ENCODE measurements at regions not wholly inside any gene's neighbourhood (a gene's known extent, or its start where the extent isn't known, plus 50 kb on each side); places are given as distances from the start of the nearest gene placed in this dataset.

DNA sequence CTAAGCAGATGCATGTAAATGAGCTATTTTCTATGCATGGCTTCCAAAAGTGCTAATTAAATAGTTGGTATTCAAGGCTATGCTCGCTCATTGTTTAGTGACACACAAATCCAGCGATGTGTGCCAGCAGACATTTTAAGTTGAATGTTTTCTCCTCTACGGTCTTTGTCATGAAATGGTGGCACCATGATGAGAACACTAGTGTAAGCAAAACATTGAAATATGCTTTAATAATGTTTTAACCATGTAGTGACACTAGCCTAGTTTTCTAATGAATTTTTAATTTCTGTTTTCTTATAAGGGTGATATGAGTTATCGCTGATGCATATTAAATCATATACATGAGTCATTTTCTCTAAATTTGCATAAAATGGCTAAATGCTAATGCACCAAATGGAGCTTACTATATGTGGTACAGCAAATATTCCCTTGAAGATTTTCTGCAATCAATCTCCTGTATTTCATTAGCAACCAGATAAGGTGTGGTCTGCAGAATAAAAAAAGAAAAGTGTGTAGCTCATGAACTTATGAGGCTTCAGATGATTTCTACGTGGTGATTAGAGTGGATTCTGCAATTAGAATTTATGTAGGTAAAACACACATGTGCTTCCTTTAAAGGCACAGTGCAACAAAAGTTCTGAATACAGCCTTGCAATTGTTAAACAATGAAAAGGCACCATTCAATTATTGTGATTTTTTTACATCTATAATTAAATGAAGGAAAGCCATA is 226.6 kb downstream of the MEF2C start (continued):
- TF ChIP-seq, protein P1, sequence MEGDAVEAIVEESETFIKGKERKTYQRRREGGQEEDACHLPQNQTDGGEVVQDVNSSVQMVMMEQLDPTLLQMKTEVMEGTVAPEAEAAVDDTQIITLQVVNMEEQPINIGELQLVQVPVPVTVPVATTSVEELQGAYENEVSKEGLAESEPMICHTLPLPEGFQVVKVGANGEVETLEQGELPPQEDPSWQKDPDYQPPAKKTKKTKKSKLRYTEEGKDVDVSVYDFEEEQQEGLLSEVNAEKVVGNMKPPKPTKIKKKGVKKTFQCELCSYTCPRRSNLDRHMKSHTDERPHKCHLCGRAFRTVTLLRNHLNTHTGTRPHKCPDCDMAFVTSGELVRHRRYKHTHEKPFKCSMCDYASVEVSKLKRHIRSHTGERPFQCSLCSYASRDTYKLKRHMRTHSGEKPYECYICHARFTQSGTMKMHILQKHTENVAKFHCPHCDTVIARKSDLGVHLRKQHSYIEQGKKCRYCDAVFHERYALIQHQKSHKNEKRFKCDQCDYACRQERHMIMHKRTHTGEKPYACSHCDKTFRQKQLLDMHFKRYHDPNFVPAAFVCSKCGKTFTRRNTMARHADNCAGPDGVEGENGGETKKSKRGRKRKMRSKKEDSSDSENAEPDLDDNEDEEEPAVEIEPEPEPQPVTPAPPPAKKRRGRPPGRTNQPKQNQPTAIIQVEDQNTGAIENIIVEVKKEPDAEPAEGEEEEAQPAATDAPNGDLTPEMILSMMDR (IDR thresholded peaks at IDR 0.05 in 2 of 3, conservative IDR thresholded peaks at IDR 0.05 in 1 of 3; ENCODE audit: control insufficient read depth in 2 of 3, extremely low read depth in 1 of 3, insufficient read depth in 1 of 3, low read depth in 3 of 3, low read length in 3 of 3): no peak
- TF ChIP-seq NR2C1 (IDR thresholded peaks at IDR 0.05) (no peak), HDAC2 (IDR thresholded peaks at IDR 0.05) (no peak), ZZZ3 (IDR thresholded peaks at IDR 0.05; ENCODE audit: control insufficient read depth, insufficient read length, low read depth) (no peak), TCF3 (IDR thresholded peaks at IDR 0.05; ENCODE audit: borderline replicate concordance, insufficient read depth, low read depth, low read length) (no peak)

DNA sequence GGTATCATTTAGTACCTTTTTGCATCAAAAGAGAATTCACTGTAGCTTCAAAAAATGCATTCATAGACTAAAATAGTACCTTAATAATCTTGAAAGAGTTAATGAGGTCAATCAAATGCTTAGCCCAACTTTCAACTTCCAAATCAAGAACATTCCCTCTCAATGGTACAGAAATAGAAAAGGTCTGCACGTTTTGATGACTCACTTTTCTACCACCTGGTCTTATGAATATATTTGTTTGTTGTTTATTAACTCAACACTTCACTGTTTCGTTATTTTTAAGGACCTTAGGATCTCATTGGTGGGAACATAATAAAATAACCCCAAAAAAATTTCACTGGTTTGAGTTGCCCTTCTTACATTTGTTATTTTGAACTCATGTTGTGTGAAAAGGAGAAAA is 229.5 kb downstream of the MEF2C start:
- intact Hi-C loops (cut with micrococcal nuclease; ENCODE audit: unreplicated experiment): no loop called here
- Histone ChIP-seq H3K4me1 (ENCODE audit: control insufficient read depth, insufficient read depth, low read length) (no peaks in the 10 kb centered on the region), H4K20me1 (ENCODE audit: control insufficient read depth, insufficient read depth) (no peaks in the 10 kb centered on the region), H3K4me3 (no peak overlapping the region), H3K36me3 (ENCODE audit: control insufficient read depth in 2 of 2, insufficient read depth in 2 of 2, low read length in 1 of 2) (no peaks in the 10 kb centered on the region), H3K27me3 (replicated peaks in 1 of 2; ENCODE audit: control insufficient read depth in 2 of 2, insufficient read depth in 2 of 2, low read length in 1 of 2) (no peaks in the 10 kb centered on the region; a peak in 1 of 4 replicates), H2AFZ (ENCODE audit: control insufficient read depth, low read depth, low read length) (no peak overlapping the region), H3K9ac (ENCODE audit: control insufficient read depth, insufficient read depth, low read length) (no peak overlapping the region), H3K9me3 (replicated peaks; ENCODE audit: control insufficient read depth, insufficient read depth, low read length) (no peaks in the 10 kb centered on the region), H3K4me2 (ENCODE audit: control insufficient read depth, insufficient read depth) (no peak overlapping the region), H3K79me2 (ENCODE audit: control insufficient read depth, insufficient read depth, low read length) (no peaks in the 10 kb centered on the region), H3K27ac (ENCODE audit: control insufficient read depth, insufficient read depth) (no peak overlapping the region)
- no TSS peak for BruUV-seq (replicated peaks)
- SMC1A ChIA-PET (ENCODE audit: uncharacterized antibody, unreplicated experiment): no interaction called here
- ATAC-seq: no peak
- POLR2A ChIA-PET: no interaction called here
- DNase-seq (ENCODE audit: low read depth, low spot score): no peak
- CTCF ChIA-PET: no interaction called here
- WGBS (ENCODE audit: insufficient coverage, insufficient replicate concordance, low lambda C conversion rate, missing lambda C conversion rate): 0% methylated on average over 2 of the region's 2 CpGs
- RAD21 ChIA-PET (ENCODE audit: unreplicated experiment): no interaction called here
- in situ Hi-C loops (cut with MboI): no loop called here
- FAIRE-seq: no peak
- TF ChIP-seq YBX1 (IDR thresholded peaks at IDR 0.05) (no peak), SREBF2 (IDR thresholded peaks at IDR 0.05; ENCODE audit: low read length) (no peak), RAD51 (IDR thresholded peaks at IDR 0.05) (no peak), SRF (IDR thresholded peaks at IDR 0.05; ENCODE audit: low read depth in 2 of 2, low read length in 2 of 2) (no peak), KAT2A (conservative IDR thresholded peaks at IDR 0.05; ENCODE audit: control insufficient read depth, low read depth, low read length) (no peak), CREM (IDR thresholded peaks at IDR 0.05; ENCODE audit: low read depth) (no peak), BMI1 (IDR thresholded peaks at IDR 0.05; ENCODE audit: borderline replicate concordance) (no peak), EZH2 (IDR thresholded peaks at IDR 0.05; ENCODE audit: borderline replicate concordance, control insufficient read depth, low read depth, low read length) (no peak), SMARCA5 (IDR thresholded peaks at IDR 0.05) (no peak), ZNF207 (IDR thresholded peaks at IDR 0.05; ENCODE audit: borderline replicate concordance) (no peak), ZZZ3 (IDR thresholded peaks at IDR 0.05; ENCODE audit: control insufficient read depth, insufficient read length, low read depth) (no peak), ZNF622 (IDR thresholded peaks at IDR 0.05) (no peak), MXI1 (IDR thresholded peaks at IDR 0.05; ENCODE audit: low read depth, low read length) (no peak), LARP7 (IDR thresholded peaks at IDR 0.05) (no peak)
- TF ChIP-seq, protein P2, sequence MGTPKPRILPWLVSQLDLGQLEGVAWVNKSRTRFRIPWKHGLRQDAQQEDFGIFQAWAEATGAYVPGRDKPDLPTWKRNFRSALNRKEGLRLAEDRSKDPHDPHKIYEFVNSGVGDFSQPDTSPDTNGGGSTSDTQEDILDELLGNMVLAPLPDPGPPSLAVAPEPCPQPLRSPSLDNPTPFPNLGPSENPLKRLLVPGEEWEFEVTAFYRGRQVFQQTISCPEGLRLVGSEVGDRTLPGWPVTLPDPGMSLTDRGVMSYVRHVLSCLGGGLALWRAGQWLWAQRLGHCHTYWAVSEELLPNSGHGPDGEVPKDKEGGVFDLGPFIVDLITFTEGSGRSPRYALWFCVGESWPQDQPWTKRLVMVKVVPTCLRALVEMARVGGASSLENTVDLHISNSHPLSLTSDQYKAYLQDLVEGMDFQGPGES (IDR thresholded peaks at IDR 0.05): no peak
- TF ChIP-seq, protein P3, sequence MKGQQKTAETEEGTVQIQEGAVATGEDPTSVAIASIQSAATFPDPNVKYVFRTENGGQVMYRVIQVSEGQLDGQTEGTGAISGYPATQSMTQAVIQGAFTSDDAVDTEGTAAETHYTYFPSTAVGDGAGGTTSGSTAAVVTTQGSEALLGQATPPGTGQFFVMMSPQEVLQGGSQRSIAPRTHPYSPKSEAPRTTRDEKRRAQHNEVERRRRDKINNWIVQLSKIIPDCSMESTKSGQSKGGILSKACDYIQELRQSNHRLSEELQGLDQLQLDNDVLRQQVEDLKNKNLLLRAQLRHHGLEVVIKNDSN (IDR thresholded peaks at IDR 0.05; ENCODE audit: borderline replicate concordance, extremely low read length, insufficient read depth, low read depth, low read length): no peak

Data from GM12878 (cell line).